ENCODE measurements at regions not wholly inside any gene's neighbourhood (a gene's known extent, or its start where the extent isn't known, plus 50 kb on each side); places are given as distances from the start of the nearest gene placed in this dataset.

DNA sequence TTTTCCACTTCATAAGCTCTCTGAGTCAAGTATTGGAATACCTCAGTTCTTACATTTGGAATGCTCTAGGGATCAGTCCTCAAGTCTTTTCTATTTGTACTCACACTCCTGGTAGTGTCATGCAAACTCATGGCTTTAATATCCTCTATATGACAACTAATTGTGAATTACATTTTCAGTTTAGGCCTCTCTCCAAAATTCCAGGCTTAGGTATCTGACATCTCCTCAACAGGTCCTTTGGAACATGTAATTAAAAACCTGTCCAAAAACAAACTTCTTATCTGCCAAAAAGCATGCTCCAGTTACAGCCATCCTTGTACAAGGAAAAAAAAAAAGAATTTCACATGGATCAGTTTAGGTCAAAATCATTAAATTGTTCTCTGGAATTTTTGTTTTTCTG, 1336.2 kb upstream of the NRXN1 start:
- Histone ChIP-seq H3K36me3 (no peaks in the 10 kb centered on the region), H3K27me3 (no peaks in the 10 kb centered on the region), H3K27ac (no peak overlapping the region), H3K4me1 (ENCODE audit: insufficient read depth) (no peaks in the 10 kb centered on the region), H3K9me3 (no peaks in the 10 kb centered on the region), H3K4me3 (no peak overlapping the region)
- no peak for DNase-seq
- intact Hi-C loops (cut with DNase I): no loop called here
- TF ChIP-seq POLR2A (IDR thresholded peaks at IDR 0.05) (no peak), EP300 (IDR thresholded peaks at IDR 0.05) (no peak)
- TF ChIP-seq, protein P1, sequence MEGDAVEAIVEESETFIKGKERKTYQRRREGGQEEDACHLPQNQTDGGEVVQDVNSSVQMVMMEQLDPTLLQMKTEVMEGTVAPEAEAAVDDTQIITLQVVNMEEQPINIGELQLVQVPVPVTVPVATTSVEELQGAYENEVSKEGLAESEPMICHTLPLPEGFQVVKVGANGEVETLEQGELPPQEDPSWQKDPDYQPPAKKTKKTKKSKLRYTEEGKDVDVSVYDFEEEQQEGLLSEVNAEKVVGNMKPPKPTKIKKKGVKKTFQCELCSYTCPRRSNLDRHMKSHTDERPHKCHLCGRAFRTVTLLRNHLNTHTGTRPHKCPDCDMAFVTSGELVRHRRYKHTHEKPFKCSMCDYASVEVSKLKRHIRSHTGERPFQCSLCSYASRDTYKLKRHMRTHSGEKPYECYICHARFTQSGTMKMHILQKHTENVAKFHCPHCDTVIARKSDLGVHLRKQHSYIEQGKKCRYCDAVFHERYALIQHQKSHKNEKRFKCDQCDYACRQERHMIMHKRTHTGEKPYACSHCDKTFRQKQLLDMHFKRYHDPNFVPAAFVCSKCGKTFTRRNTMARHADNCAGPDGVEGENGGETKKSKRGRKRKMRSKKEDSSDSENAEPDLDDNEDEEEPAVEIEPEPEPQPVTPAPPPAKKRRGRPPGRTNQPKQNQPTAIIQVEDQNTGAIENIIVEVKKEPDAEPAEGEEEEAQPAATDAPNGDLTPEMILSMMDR (IDR thresholded peaks at IDR 0.05): no peak

DNA sequence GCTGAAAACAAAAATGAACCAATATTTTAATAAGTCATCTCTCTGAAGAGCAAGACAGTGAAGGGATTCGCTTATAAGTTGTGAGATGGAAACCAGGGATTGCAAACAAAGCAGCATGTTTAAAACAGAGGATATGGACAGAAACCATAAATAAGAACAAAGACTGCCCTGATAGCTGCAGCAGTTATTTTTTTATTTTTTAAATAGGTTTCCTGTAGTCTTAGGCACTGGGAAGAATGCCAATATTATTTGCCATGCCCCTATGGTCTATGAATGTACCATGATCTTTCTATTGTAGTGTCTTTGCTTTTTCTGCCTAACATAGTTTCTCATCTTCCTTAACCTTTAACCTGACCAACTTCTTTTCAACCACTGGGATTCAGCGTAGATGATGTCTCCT, 1334.0 kb upstream of the NRXN1 start:
- Histone ChIP-seq H3K36me3 (no peaks in the 10 kb centered on the region), H3K27ac (no peak overlapping the region), H3K9me3 (no peaks in the 10 kb centered on the region), H3K4me3 (no peak overlapping the region), H3K4me1 (ENCODE audit: insufficient read depth) (no peaks in the 10 kb centered on the region), H3K27me3 (no peaks in the 10 kb centered on the region)
- intact Hi-C loops (cut with DNase I): no loop called here
- 90 to 94% (median 90%) methylated on average over 2 of the region's 2 CpGs for WGBS, 3 donors
- DNase-seq: no peak
- TF ChIP-seq POLR2A (IDR thresholded peaks at IDR 0.05): no peak

DNA sequence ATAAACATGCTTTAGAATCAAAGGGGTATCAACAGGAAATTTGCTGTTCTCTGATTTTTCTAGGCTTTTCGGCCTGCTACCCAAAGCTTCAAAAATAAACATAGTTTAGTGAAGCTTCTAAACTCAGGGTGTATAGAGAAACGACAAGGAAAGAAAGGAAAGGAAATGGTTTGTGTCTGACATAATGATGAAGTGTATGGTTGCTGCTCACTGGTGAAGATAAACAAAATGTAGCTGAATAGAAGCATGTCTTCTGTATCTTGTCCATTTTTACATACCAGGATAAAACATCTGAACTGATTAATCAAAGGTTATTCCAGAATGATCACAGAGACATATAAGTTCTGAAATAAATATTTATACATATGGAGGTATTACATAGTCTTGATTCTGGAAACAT, 1324.6 kb upstream of the NRXN1 start:
- 46 to 58% (median 52%) methylated on average over 2 of the region's 2 CpGs for WGBS, 3 donors
- no peak for TF ChIP-seq EP300 (IDR thresholded peaks at IDR 0.05)
- no peak for TF ChIP-seq POLR2A (IDR thresholded peaks at IDR 0.05)
- TF ChIP-seq, protein P1 (IDR thresholded peaks at IDR 0.05): no peak
- intact Hi-C loops (cut with DNase I): no loop called here
- no peaks in the 10 kb centered on the region for H3K27me3 ChIP-seq
- no peaks in the 10 kb centered on the region for H3K4me1 ChIP-seq (ENCODE audit: insufficient read depth)
- no peaks in the 10 kb centered on the region for H3K36me3 ChIP-seq
- no peak for DNase-seq
- H3K27ac ChIP-seq: no peak overlapping the region
- no peak overlapping the region for H3K4me3 ChIP-seq
- no peaks in the 10 kb centered on the region for H3K9me3 ChIP-seq

DNA sequence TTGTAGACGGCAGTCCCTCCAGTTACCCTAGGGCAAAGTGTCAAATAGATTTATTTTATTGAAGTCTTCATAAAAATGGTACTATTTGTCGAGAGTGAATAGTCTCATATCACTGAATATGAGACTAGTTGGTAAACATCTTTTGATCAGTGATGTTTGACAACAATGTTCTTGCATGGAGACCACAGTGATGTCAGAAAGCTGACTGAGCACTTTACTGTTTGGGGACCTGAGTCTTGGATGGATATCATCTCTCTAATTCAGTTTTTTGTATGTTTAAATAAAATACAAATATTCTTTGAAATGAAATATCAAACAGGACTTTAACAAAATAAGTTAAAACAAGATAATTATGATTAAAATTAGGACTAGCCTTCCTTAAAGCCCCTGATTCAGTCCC, 1315.4 kb upstream of the NRXN1 start:
- H3K4me1 ChIP-seq (ENCODE audit: insufficient read depth): no peaks in the 10 kb centered on the region
- TF ChIP-seq, protein P1 (IDR thresholded peaks at IDR 0.05): no peak
- TF ChIP-seq POLR2A (IDR thresholded peaks at IDR 0.05) (no peak), EP300 (IDR thresholded peaks at IDR 0.05) (no peak)
- H3K36me3 ChIP-seq: no peaks in the 10 kb centered on the region
- H3K27ac ChIP-seq: no peak overlapping the region
- H3K4me3 ChIP-seq: no peak overlapping the region
- 85 to 91% (median 86%) methylated on average over 2 of the region's 2 CpGs for WGBS, 3 donors
- H3K27me3 ChIP-seq: no peaks in the 10 kb centered on the region
- no peaks in the 10 kb centered on the region for H3K9me3 ChIP-seq
- intact Hi-C loops (cut with DNase I): no loop called here
- DNase-seq: no peak

DNA sequence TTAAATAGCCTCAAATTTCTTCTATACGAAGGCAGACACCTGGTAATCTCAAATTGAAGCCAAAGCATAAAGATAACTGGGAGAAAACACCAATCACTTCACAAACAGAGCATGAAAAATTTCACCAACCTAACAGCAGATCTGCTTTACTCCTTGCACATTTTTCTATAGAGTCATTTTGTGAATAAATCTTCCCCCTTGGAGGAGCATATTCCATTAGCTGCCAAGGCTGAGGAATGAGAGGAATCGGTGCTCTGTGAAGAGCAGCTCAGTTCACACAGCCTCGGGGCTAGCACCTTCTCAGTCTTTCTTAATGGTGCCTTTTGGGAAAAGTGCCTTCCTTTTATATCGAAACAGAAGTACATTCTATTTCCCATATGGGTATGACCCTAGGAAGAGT, 1313.7 kb upstream of the NRXN1 start:
- 18% methylated on average over 4 of the region's 4 CpGs for WGBS, 3 donors
- intact Hi-C loops (cut with DNase I): no loop called here
- no peak for DNase-seq
- no peaks in the 10 kb centered on the region for H3K27me3 ChIP-seq
- no peaks in the 10 kb centered on the region for H3K4me1 ChIP-seq (ENCODE audit: insufficient read depth)
- TF ChIP-seq, protein P1 (IDR thresholded peaks at IDR 0.05): no peak
- TF ChIP-seq POLR2A (IDR thresholded peaks at IDR 0.05) (no peak), EP300 (IDR thresholded peaks at IDR 0.05) (no peak)
- H3K36me3 ChIP-seq: no peaks in the 10 kb centered on the region
- H3K4me3 ChIP-seq: no peak overlapping the region
- no peaks in the 10 kb centered on the region for H3K9me3 ChIP-seq
- H3K27ac ChIP-seq: no peak overlapping the region
